ENCODE measurements at regions not wholly inside any gene's neighbourhood (a gene's known extent, or its start where the extent isn't known, plus 50 kb on each side); places are given as distances from the start of the nearest gene placed in this dataset.
"Not testable (repeated sequence)": the region's sequence is repeated elsewhere in the genome, so short reads cannot be mapped to it uniquely, and the experiment has no call there.

DNA sequence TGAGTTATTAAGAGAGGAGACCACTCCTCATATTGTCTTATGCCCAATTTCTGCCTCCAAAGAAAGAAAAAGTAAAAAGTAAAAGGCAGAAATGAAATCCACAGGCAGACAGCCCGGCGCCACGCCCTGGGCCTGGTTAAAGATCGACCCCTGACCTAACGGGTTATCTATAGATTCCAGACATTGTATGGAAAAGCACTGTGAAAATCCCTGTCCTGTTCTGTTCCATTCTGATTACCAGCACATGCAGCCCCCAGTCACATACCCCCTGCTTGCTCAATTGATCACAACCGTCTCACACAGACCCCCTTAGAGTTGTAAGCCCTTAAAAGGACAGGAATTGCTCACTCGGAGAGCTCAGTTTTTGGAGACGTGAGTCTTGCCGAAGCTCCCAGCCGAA, 1086.6 kb upstream of the INTU start:
- not testable (repeated sequence) for TF ChIP-seq POLR2A (IDR thresholded peaks at IDR 0.05; ENCODE audit: low read depth, low read length); POLR2AphosphoS5 (IDR thresholded peaks at IDR 0.05; ENCODE audit: low read depth, low read length); TAF1 (IDR thresholded peaks at IDR 0.05; ENCODE audit: low read depth, low read length); PAX5 (IDR thresholded peaks at IDR 0.05; ENCODE audit: insufficient read depth, low read length, severe bottlenecking); SPI1 (IDR thresholded peaks at IDR 0.05; ENCODE audit: low read depth, low read length)
